Mucosa of stomach (tissue), 1 donor: ENCODE measurements at regions not wholly inside any gene's neighbourhood (a gene's known extent, or its start where the extent isn't known, plus 50 kb on each side); places are given as distances from the start of the nearest gene placed in this dataset.
"Not testable (repeated sequence)": the region's sequence is repeated elsewhere in the genome, so short reads cannot be mapped to it uniquely, and the experiment has no call there.

Source experiments
- H3K27me3 ChIP-seq: one replicate; pipeline ENCODE4 v1.7.0; 2013; ENCODE audit warnings: mild to moderate bottlenecking, low read length; ENCODE audit not compliant: control insufficient read depth, insufficient read depth
- H3K36me3 ChIP-seq: one replicate; pipeline ENCODE4 v1.7.0; 2013; ENCODE audit warnings: low read length; ENCODE audit not compliant: control insufficient read depth, insufficient read depth
- H3K4me1 ChIP-seq: one replicate; pipeline ENCODE4 v1.7.0; 2013; ENCODE audit warnings: mild to moderate bottlenecking, low read length; ENCODE audit not compliant: control insufficient read depth, insufficient read depth
- H3K4me3 ChIP-seq: one replicate; pipeline ENCODE4 v1.7.0; 2013; ENCODE audit warnings: low read length
- H3K9ac ChIP-seq: one replicate; pipeline ENCODE4 v1.7.0; 2013; ENCODE audit warnings: mild to moderate bottlenecking, low read length, moderate library complexity
- H3K9me3 ChIP-seq: one replicate; pipeline ENCODE4 v1.7.0; 2013; ENCODE audit warnings: mild to moderate bottlenecking, low read length, moderate library complexity; ENCODE audit not compliant: control insufficient read depth
- donor health status: Pancreatic carcinoma.

- H3K4me3 ChIP-seq, result no peak overlapping the region
- H3K9me3 ChIP-seq, result no peaks in the 10 kb centered on the region
- H3K9ac ChIP-seq, result no peak overlapping the region
- no peaks in the 10 kb centered on the region for H3K36me3 ChIP-seq
- H3K4me1 ChIP-seq, result no peaks in the 10 kb centered on the region
- no peaks in the 10 kb centered on the region for H3K27me3 ChIP-seq
These were observed 828.3 kb downstream of the PDCD6IP start for GRCh38 chr3:34626699-34627098.

DNA sequence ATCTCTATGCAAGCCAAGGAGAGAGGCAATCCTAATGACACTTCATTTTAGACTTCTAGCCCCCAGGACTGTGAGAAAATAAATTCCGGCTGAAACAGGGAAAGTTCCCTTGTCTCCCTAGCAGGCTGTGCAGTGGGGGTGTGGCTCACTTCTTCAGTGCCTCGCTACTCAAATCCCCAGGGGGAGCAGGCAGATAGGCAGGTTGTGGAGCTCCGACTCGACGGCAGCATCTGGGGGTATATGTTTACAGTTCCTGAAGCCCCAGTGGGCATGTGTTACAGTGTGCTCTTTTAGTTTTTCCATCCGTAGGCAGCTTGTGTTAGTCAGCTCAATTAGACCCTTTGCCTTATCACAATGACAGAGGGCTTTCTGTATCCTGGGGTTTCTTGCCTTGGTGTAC is 836.5 kb downstream of the PDCD6IP start:
- Histone ChIP-seq H3K4me3 (no peak overlapping the region), H3K4me1 (no peaks in the 10 kb centered on the region), H3K9me3 (no peaks in the 10 kb centered on the region), H3K27me3 (no peaks in the 10 kb centered on the region), H3K36me3 (no peaks in the 10 kb centered on the region), H3K9ac (no peak overlapping the region)

GRCh38 chr3:34635352-34635850 is 837.0 kb downstream of the PDCD6IP start:
- H3K27me3 ChIP-seq, result no peaks in the 10 kb centered on the region
- no peaks in the 10 kb centered on the region for H3K36me3 ChIP-seq
- H3K9ac ChIP-seq, result no peak overlapping the region
- no peaks in the 10 kb centered on the region for H3K4me1 ChIP-seq
- no peak overlapping the region for H3K4me3 ChIP-seq
- H3K9me3 ChIP-seq, result no peaks in the 10 kb centered on the region

- Histone ChIP-seq H3K36me3 (no peaks in the 10 kb centered on the region), H3K9me3 (no peaks in the 10 kb centered on the region), H3K4me1 (no peaks in the 10 kb centered on the region), H3K4me3 (no peak overlapping the region), H3K27me3 (no peaks in the 10 kb centered on the region), H3K9ac (no peak overlapping the region)
These were observed 848.6 kb downstream of the PDCD6IP start for GRCh38 chr3:34646911-34647460.

DNA sequence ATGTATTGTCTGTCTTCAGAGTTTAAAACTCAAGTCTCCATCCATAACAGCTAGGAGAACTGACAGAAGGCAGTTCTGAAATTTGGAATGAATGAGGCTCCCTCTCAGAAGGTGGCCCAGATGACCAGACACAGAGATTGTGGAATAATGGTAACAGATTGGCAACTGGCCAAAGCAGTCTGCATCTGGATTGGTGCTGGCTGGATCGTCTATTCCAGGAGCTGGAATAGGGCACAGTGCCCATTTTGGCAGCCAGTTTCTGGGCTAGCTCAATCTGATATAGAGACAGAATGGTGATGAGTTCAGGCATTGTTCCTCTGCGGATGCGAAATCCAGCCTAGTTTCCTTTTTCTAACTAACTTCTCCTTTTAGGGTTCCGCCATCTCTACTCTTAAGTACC is 851.7 kb downstream of the PDCD6IP start:
- Histone ChIP-seq H3K4me1 (no peaks in the 10 kb centered on the region), H3K9ac (no peak overlapping the region), H3K4me3 (no peak overlapping the region), H3K27me3 (no peaks in the 10 kb centered on the region), H3K9me3 (no peaks in the 10 kb centered on the region), H3K36me3 (no peaks in the 10 kb centered on the region)

DNA sequence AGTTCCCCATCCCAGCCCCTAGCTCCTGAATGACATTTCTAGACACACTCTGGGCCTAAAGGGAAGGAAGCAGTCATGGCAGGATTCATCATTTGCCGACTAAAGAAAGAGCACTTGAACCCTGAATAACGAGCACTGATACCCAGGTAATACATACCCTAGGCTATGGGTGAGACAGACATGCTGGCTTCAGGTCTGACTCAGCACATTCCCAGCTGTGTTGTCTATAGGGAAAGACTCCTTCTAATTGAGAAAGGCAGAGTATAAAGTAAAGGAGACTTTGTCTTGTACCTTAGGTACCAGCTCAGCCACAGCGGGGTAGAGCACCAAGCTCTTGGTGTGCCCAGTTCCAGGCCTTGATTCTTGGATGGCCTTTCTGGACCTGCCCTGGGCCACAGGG is 870.5 kb downstream of the PDCD6IP start:
- Histone ChIP-seq H3K9me3 (no peaks in the 10 kb centered on the region), H3K9ac (no peak overlapping the region), H3K27me3 (no peaks in the 10 kb centered on the region), H3K4me1 (no peaks in the 10 kb centered on the region), H3K4me3 (no peak overlapping the region), H3K36me3 (no peaks in the 10 kb centered on the region)

GRCh38 chr3:34669490-34669889 is 871.1 kb downstream of the PDCD6IP start:
- Histone ChIP-seq H3K4me3 (no peak overlapping the region), H3K36me3 (no peaks in the 10 kb centered on the region), H3K9ac (no peak overlapping the region), H3K27me3 (no peaks in the 10 kb centered on the region), H3K9me3 (no peaks in the 10 kb centered on the region), H3K4me1 (no peaks in the 10 kb centered on the region)

DNA sequence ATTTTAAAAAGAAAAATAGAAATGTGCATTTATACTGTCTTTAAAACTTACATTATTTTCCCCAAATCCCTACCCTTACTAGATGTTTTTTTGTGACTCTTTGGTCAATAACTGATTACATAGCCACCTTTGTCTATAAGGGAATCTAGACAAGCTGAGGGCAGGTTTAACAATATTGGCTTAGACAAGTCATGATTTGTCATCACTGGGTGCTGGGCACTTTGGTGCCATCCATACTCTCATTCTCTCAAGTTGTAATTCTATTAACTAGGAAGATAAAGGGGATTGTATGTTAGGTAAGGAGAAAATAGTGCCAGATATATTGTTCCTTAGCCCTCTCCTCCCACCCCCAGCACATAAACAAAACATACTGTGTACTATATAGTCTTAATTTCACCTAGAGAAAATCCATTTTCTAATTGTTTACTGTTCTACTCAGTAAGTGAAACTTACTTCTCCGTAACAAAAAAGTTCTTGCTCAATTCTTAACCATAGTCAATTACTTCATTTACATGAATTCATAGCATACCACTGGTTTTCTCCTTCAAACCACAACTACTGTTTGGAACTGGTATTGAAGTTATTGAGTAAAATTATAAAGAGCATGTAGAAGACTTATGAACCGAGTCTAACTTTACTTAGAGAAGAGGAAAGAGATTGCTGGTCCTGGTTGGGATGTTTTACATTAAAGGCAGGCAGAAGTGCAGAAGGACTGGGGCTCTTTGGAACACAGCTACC is 877.1 kb downstream of the PDCD6IP start:
- Histone ChIP-seq H3K9ac (no peak overlapping the region), H3K27me3 (no peaks in the 10 kb centered on the region), H3K4me3 (no peak overlapping the region), H3K9me3 (no peaks in the 10 kb centered on the region), H3K4me1 (no peaks in the 10 kb centered on the region), H3K36me3 (no peaks in the 10 kb centered on the region)

DNA sequence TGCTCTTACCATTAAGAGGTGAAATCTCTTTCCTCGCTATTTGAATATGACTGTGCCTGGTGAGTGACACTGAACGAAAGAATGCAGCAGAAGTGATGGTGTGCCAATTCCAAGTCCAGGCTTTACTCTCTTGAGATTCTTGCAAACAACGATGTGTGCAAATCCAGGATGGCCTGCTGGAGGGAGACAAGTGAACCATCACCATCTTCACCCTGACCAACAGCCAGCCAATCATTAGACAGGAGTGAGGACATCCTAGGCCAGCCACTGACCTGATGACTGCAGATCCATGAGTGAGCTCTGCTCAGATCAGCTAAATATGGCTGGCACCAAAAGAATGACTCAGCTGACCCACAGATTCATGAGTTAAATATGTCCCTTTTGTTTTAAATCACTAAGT is 878.0 kb downstream of the PDCD6IP start:
- no peaks in the 10 kb centered on the region for H3K36me3 ChIP-seq
- no peaks in the 10 kb centered on the region for H3K9me3 ChIP-seq
- no peaks in the 10 kb centered on the region for H3K4me1 ChIP-seq
- H3K9ac ChIP-seq, result no peak overlapping the region
- H3K27me3 ChIP-seq, result no peaks in the 10 kb centered on the region
- H3K4me3 ChIP-seq, result no peak overlapping the region

- Histone ChIP-seq H3K9ac (no peak overlapping the region), H3K9me3 (no peaks in the 10 kb centered on the region), H3K27me3 (no peaks in the 10 kb centered on the region), H3K4me1 (no peaks in the 10 kb centered on the region), H3K36me3 (no peaks in the 10 kb centered on the region), H3K4me3 (no peak overlapping the region)
These were observed 880.1 kb downstream of the PDCD6IP start for GRCh38 chr3:34678575-34678974.

GRCh38 chr3:34679055-34679454 is 880.6 kb downstream of the PDCD6IP start:
- H3K36me3 ChIP-seq, H3K4me3 ChIP-seq, H3K4me1 ChIP-seq, H3K9me3 ChIP-seq, H3K9ac ChIP-seq, H3K27me3 ChIP-seq: not testable (repeated sequence)

- Histone ChIP-seq H3K9ac (no peak overlapping the region), H3K27me3 (no peaks in the 10 kb centered on the region), H3K36me3 (no peaks in the 10 kb centered on the region), H3K4me3 (no peak overlapping the region), H3K4me1 (no peaks in the 10 kb centered on the region), H3K9me3 (no peaks in the 10 kb centered on the region)
These were observed 885.4 kb downstream of the PDCD6IP start for GRCh38 chr3:34683851-34684250.
